Eye (tissue), 1 donor: ENCODE measurements at regions not wholly inside any gene's neighbourhood (a gene's known extent, or its start where the extent isn't known, plus 50 kb on each side); places are given as distances from the start of the nearest gene placed in this dataset.
A peak's percentile ranks its signal among the peaks of the same experiment; 100 is the strongest.
"Not testable (repeated sequence)": the region's sequence is repeated elsewhere in the genome, so short reads cannot be mapped to it uniquely, and the experiment has no call there.

Experiments used
- DNase-seq: peaks from one replicate; pipeline ENCODE4 v3.0.0-alpha.2; 2015

DNA sequence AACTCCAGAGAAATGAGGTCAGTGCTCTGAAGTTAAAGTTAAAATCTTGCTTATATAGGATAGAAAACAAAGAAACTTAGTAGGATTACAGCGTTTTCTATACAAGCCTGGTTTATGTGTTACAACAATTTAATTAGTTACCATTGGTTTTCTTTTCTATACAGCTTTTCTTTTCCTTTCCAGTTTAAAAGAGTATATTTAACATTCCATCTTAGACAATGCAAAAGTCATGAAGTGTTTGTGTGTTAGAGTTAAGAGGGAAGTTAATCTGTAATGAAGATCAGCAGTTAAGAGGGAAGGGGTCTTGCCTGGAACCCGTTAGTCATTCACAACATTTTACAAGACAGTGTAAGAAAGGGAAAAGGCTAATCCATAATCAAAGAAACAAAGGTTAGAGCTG, 338.3 kb downstream of the OTUD1 start:
- peak; percentile 16 for DNase-seq

GRCh38 chr10:23779301-23779700, 340.4 kb downstream of the OTUD1 start:
- no peak for DNase-seq

DNA sequence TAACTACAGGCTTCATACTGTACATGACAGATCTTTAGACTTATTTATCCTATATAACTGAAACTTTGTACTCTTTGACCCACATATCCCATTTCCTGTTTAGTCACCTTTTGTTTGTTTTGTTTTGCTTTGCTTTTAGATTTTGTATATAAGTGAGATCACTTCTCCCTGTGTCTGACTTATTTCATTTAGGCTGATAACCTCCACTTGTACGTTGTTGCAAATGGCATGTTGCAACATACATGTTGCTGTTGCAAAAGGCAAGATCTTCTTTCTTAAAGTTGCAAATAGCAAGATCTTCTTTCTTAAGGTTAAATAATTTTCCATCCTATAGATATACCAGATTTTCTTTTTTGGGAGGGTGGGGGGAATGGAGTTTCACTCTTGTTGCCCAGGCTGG, 341.5 kb downstream of the OTUD1 start:
- no peak for DNase-seq

DNA sequence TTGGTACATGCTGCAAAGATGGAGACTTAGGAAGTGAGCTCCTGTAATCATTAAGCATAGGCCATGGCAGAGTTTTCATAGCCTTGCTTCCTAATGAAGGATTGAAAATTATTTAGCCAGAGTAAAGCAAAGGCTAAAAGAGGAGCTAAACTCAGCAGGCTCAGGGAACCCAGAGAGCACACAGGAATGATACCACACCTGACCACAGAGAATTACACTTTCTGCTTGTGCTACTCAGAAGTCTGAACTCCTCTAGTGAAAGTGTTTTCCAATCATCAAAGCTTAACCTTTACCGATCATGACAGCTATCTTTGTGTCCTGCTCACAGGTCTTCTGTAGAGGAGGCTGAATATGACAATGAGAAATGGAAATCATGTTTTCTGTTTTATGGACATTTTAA, 347.7 kb downstream of the OTUD1 start:
- DNase-seq = no peak

DNA sequence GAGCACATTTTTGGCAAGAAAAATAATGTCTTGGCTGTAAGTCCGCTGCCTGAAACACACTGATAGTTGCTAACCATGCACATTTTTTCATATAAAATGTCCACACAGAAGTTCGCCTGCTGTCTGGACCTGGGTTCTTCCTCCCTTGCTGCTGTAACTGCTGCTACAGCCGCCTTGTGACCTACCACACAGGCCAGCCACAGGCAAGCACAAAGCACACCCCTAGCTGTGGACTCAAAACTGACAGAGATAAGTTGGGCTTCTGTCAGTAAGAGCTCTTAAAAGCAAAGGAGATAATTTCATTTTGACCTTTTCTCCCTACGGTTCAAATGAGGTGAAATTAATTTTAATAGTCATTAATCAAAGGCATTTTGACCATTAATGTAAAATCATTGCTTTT, 354.7 kb downstream of the OTUD1 start:
- no peak for DNase-seq

DNA sequence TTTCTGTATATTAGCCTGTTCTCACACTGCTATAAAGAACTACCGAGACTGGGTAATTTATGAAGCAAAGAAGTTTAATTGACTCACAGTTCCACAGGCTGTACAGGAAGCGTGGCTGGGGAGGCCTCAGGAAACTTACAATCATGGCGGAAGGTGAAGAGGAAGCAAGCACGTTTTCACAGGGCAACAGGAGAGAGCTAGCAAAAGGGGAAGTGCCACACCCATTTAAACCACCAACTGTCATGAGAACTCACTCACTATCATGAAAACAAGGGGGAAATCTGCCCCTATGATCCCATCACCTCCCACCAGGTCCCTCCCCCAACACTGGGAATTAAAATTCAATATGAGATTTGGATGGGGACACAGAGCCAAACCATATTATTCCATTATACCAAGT, 358.6 kb downstream of the OTUD1 start:
- DNase-seq = not testable (repeated sequence)

DNA sequence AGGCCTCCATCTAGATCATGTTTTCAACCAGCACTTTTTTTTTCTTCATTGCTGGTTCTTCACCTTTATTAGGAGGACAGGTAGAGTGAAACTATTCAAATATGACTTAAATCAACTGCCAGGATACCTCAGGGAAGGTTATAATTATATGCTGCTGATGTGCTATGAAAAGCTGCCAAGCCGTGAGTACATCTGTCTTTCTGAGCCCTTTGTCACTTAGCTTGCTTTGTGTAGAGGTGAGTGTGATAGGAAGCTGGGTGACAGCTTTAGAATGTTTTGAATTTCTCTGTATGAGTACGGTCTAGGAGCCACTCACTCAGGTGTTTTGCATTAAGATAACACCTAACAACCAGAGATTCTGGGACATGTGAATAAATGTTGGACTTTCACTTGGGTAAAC, 365.2 kb downstream of the OTUD1 start:
- no peak for DNase-seq

DNA sequence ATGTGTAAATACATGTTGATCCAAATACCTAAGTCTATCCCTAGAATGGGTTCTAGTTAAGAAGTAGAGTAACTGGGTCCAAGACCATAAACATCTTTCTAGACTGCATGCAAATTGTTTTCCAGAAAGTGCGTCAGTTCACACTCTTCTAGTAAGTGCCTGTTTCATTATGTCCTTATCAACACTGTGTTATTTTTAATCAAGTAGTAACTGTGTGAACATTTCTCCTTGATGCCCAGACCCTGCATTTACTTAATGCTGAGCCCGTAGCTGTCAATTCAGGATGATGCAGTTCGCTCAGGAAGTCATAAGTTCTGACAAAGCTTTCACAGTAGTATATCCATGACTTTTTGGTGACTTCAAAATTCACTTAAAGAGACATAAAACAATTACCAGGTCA, 374.8 kb downstream of the OTUD1 start:
- no peak for DNase-seq

- peak; percentile 31 for DNase-seq
These were observed 379.6 kb downstream of the OTUD1 start for GRCh38 chr10:23818484-23818883.

DNA sequence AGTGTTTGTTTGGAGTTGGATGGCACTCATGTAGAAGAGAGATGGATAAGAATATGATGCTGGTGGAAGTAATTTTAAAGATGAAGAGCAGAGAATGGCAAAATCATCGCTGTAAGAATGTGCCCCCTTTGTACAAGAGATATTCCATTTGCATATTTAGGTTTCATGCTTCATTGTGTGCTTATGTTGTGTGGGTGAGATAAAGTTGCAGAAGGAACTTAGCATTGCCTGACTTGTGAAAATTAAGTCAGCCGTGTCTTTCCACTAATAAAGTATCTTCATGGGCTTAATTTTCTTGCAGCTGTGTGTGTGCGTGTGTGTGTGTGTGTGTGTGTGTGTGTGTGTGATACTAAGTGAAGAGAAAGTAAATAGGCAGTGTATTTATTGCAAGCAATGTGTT, 381.9 kb downstream of the OTUD1 start:
- DNase-seq = no peak

- DNase-seq = no peak
These were observed 384.1 kb upstream of the KIAA1217 start for GRCh38 chr10:23824822-23825221.

- DNase-seq = peak; percentile 75
These were observed 382.5 kb upstream of the KIAA1217 start for GRCh38 chr10:23826421-23826820.

- no peak for DNase-seq
These were observed 379.4 kb upstream of the KIAA1217 start for GRCh38 chr10:23829556-23829955.

GRCh38 chr10:23834091-23834490, 374.8 kb upstream of the KIAA1217 start:
- DNase-seq = no peak

GRCh38 chr10:23850631-23851030, 358.3 kb upstream of the KIAA1217 start:
- no peak for DNase-seq

DNA sequence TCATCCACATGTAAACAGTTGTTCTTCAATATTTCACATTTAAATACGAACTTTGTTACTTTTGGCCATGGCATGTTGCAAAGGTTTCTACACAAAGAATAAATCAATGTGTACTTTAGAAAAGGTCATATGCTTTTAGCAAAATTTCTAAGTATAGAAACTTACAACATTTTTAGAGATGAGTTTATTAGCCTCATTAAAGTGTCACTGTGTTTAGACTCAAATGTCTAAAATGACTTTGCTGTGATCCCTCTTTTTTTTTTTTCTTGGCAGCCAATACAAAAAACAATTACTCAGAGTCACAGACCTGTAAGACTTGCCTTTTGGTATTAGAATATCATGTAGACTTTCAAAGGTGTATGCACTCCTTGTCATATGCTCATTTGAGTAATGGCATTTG, 349.3 kb upstream of the KIAA1217 start:
- no peak for DNase-seq

- no peak for DNase-seq
These were observed 344.2 kb upstream of the KIAA1217 start for GRCh38 chr10:23864631-23865147.

DNA sequence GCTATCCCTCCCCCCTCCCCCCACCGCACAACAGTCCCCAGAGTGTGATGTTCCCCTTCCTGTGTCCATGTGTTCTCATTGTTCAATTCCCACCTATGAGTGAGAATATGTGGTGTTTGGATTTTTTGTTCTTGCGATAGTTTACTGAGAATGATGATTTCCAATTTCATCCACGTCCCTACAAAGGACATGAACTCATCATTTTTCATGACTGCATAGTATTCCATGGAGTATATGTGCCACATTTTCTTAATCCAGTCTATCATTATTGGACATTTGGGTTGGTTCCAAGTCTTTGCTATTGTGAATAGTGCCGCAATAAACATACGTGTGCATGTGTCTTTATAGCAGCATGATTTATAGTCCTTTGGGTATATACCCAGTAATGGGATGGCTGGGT, 342.0 kb upstream of the KIAA1217 start:
- DNase-seq = not testable (repeated sequence)

DNA sequence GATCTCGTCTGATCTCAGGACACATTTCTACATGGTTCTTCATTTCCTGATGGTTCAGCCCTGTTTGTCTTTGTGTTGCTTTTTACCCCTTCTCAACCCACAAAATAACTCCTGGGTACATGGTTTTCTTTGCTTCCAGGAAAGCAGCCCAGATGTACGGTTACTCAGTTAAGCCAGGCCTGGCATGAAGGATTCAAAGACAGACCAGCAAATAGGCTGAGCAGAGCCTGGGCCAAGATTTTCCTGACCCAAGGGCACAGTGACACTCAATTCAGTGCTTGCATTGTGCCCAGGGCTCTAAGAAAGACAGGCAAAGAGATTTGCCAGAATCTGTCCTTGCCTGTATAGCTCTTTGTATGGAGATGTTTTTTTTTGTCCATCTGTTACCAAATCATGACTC, 340.8 kb upstream of the KIAA1217 start:
- no peak for DNase-seq

- no peak for DNase-seq
These were observed 339.4 kb upstream of the KIAA1217 start for GRCh38 chr10:23869548-23869947.

- DNase-seq = peak; percentile 13
These were observed 338.9 kb upstream of the KIAA1217 start for GRCh38 chr10:23869996-23870395.

DNA sequence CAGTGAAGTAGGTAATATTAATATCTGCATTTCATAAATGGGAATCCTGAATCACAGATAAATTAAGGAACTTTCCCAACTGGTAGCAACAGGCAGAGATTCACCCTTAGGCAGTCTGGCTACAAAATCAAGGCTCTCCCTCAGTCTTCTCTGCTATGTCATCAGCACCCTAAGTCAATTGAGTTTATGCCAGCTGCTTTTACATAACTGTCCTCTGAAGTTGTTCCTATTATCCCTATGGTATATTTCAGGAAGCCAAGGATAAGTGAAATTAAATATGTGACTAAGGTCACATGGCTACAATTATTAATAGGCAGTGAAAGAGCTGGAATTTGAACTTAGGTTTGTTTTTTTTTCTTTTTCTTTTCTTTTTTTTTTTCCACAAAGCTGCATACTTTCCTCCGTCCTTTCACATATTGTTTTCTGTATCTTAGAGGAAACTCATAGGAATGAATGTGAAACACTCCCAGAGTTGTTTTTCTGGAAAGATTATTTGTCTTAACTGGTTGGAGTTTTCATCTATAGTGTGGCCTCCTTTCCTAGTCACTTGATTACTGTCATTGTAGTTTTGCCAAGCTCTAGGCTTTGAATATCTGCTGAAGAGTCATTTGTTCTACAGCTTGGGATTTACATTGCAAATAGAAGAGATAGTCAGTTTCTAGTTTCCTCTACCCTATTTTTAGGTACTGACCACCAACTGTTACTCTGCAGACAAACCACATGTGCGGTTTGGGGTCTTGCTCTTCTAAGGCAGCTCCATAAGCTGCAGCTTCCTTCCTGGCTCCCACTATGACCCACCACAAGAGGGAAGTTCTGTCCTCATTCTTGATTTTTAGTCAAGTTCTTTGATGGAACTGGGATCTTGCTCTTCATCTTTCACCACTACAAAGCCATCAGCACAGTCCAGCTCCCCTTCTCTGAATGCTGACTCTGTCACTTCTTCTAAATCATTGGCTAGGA, 338.0 kb upstream of the KIAA1217 start:
- DNase-seq = peak; percentile 10

GRCh38 chr10:23872290-23872689, 336.6 kb upstream of the KIAA1217 start:
- no peak for DNase-seq

DNA sequence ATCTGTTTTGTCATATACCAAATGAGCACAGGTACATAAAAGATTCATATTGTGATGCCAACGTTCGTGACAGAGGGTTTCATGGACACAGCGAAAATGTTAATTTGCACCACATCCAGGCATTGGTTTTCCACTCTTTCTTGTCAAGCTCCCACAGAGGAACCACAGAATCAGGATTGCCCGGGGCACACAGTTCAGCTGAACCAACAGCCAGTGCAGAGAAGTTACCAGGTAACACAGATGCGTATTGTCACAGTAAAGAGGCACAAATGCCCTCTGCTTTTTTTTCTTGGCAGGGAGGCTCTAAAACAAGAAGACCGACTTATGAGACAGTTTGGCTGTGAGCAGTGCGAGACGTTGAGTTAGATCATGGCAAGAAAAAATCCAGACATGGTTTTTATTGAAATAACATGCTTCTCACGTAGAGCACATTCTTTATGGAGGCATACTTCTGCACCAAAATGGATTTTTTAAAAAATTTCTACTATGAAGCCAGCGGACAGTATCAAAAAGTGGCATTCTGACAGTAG, 331.1 kb upstream of the KIAA1217 start:
- DNase-seq = no peak
